Hepatocyte (in vitro differentiated cells): ENCODE measurements at regions not wholly inside any gene's neighbourhood (a gene's known extent, or its start where the extent isn't known, plus 50 kb on each side); places are given as distances from the start of the nearest gene placed in this dataset.

Experiments used
- EZH2phosphoT487 ChIP-seq: fragments of 200-600 bp; sonication (generic); IDR thresholded peaks from one replicate; pipeline ENCODE4 v1.6.1; 2018; ENCODE audit warnings: antibody characterized with exemption, mild to moderate bottlenecking, low read depth, moderate library complexity; ENCODE audit not compliant: unreplicated experiment, severe bottlenecking
- TF ChIP-seq, protein P1 (sequence below): fragments of 200-600 bp; sonication (generic); IDR thresholded peaks from 2 replicates; pipeline ENCODE4 v1.5.1; 2016; ENCODE audit warnings: antibody characterized with exemption, mild to moderate bottlenecking; ENCODE audit not compliant: poor library complexity

DNA sequence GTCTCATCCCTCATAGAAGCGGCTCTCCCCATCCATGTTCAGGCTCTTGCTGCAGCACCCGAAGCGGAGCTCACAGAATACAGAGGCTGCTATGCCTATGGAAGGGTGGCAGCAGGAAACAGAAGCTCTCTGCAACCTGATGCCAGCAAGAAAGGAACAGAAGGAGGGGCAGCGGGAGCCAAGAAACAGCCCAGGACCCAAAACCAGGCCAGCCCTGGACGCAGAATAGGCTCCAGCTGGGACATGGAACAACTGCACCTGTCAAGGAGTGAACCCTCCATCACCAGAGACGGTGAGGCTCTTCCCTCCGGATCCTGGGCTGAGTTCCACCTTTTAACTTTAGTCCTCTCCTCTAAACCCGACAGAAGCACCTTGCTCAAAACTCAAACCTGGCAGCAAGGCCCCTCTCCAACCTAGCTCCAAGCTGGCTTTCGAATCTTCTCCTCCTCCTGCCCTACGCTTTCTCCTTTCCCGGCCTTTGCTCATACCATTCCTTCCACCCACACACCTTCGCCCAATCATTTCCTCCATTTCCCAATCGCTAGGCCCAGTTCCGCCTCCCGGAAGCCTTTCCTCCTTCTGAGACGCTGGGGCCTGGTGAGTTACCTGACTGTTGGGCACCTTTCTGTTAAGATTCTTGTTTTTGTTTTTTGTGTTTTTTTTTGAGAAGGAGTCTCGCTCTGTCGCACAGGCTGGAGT, 122.8 kb upstream of the ZNF92 start:
- TF ChIP-seq, protein P1, sequence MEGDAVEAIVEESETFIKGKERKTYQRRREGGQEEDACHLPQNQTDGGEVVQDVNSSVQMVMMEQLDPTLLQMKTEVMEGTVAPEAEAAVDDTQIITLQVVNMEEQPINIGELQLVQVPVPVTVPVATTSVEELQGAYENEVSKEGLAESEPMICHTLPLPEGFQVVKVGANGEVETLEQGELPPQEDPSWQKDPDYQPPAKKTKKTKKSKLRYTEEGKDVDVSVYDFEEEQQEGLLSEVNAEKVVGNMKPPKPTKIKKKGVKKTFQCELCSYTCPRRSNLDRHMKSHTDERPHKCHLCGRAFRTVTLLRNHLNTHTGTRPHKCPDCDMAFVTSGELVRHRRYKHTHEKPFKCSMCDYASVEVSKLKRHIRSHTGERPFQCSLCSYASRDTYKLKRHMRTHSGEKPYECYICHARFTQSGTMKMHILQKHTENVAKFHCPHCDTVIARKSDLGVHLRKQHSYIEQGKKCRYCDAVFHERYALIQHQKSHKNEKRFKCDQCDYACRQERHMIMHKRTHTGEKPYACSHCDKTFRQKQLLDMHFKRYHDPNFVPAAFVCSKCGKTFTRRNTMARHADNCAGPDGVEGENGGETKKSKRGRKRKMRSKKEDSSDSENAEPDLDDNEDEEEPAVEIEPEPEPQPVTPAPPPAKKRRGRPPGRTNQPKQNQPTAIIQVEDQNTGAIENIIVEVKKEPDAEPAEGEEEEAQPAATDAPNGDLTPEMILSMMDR = no peak
- no peak for TF ChIP-seq EZH2phosphoT487
